Fibroblast of lung (primary cell): ENCODE measurements at regions not wholly inside any gene's neighbourhood (a gene's known extent, or its start where the extent isn't known, plus 50 kb on each side); places are given as distances from the start of the nearest gene placed in this dataset.

Experiments
- EZH2 ChIP-seq: IDR thresholded peaks from 2 replicates; pipeline ENCODE4 v1.5.1; 2012; ENCODE audit warnings: low read length, control low read depth, mild to moderate bottlenecking; ENCODE audit errors: missing control alignments
- TF ChIP-seq, protein P1 (sequence below), 2 donors: IDR thresholded peaks in 1 of 2; conservative IDR thresholded peaks in 1 of 2; 1 replicate in 1 of 2; 2 replicates in 1 of 2; pipeline ENCODE4 v1.5.1; 2011 to 2012; ENCODE audit warnings: low read length in 2 of 2, control low read depth in 1 of 2, inconsistent platforms in 1 of 2, low read depth in 1 of 2, mild to moderate bottlenecking in 1 of 2

DNA sequence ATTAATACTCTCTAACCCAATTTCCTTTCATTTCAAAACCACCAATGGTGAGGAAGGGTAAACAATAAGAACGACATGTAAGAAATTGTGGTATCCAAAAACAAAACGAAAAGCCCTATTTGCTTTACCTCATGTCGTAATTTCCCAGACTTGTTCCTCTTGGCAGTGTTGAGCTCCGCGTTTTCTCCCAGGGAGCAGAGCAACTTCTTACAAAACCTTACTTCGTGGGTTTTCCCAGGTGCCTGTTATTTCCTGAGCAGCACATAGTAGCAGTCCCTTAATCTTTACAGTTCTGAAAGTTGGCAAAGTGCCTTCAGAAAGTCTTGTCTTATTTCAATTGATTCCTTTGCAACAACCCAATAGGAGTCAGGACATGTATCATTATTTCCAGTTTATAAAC, 207.9 kb upstream of the MARCKS start:
- TF ChIP-seq EZH2 = no peak
- TF ChIP-seq, protein P1, sequence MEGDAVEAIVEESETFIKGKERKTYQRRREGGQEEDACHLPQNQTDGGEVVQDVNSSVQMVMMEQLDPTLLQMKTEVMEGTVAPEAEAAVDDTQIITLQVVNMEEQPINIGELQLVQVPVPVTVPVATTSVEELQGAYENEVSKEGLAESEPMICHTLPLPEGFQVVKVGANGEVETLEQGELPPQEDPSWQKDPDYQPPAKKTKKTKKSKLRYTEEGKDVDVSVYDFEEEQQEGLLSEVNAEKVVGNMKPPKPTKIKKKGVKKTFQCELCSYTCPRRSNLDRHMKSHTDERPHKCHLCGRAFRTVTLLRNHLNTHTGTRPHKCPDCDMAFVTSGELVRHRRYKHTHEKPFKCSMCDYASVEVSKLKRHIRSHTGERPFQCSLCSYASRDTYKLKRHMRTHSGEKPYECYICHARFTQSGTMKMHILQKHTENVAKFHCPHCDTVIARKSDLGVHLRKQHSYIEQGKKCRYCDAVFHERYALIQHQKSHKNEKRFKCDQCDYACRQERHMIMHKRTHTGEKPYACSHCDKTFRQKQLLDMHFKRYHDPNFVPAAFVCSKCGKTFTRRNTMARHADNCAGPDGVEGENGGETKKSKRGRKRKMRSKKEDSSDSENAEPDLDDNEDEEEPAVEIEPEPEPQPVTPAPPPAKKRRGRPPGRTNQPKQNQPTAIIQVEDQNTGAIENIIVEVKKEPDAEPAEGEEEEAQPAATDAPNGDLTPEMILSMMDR (conservative IDR thresholded peaks at IDR 0.05 in 1 of 2, IDR thresholded peaks at IDR 0.05 in 1 of 2; ENCODE audit: low read depth in 1 of 2, low read length in 2 of 2) = no peak
